Activated T-cell treated with anti-CD3 and anti-CD28 coated beads, Interleukin-2, amount 50 U/mL, for 4 hours (primary cell): ENCODE measurements at regions not wholly inside any gene's neighbourhood (a gene's known extent, or its start where the extent isn't known, plus 50 kb on each side); places are given as distances from the start of the nearest gene placed in this dataset.

ENCODE experiments used
- ATAC-seq, 2 donors: fragments of 200-7000 bp; cut with Tn5 transposase; one replicate each; pipeline ENCODE4 v1.10.0; 2021
- DNase-seq: peaks from one replicate; pipeline ENCODE4 v3.0.0-alpha.2; 2020
- H3K27me3 Mint-ChIP-seq: one replicate; pipeline ENCODE4 v1.8.0; 2021; ENCODE audit warnings: low read depth, mixed read lengths
- H3K36me3 Mint-ChIP-seq: one replicate; pipeline ENCODE4 v1.8.0; 2022; ENCODE audit warnings: mixed read lengths; ENCODE audit not compliant: insufficient read depth
- H3K4me1 Mint-ChIP-seq: one replicate; pipeline ENCODE4 v1.8.0; 2021; ENCODE audit warnings: low read depth, mixed read lengths
- H3K4me3 Mint-ChIP-seq: one replicate; pipeline ENCODE4 v1.8.0; 2021; ENCODE audit warnings: mild to moderate bottlenecking, moderate library complexity, mixed read lengths
- H3K9me3 Mint-ChIP-seq: one replicate; pipeline ENCODE4 v1.8.0; 2021; ENCODE audit warnings: mixed read lengths

GRCh38 chr20:63114693-63115311 is 101.1 kb downstream of the YTHDF1 start:
- H3K36me3 Mint-ChIP-seq: no peaks in the 10 kb centered on the region
- peaks cover 7% of the 10 kb centered on the region for H3K9me3 Mint-ChIP-seq
- DNase-seq (no peak), ATAC-seq (no peak)
- peaks cover 51% of the 10 kb centered on the region for H3K27me3 Mint-ChIP-seq
- no peaks in the 10 kb centered on the region for H3K4me1 Mint-ChIP-seq
- no peak overlapping the region for H3K4me3 Mint-ChIP-seq

DNA sequence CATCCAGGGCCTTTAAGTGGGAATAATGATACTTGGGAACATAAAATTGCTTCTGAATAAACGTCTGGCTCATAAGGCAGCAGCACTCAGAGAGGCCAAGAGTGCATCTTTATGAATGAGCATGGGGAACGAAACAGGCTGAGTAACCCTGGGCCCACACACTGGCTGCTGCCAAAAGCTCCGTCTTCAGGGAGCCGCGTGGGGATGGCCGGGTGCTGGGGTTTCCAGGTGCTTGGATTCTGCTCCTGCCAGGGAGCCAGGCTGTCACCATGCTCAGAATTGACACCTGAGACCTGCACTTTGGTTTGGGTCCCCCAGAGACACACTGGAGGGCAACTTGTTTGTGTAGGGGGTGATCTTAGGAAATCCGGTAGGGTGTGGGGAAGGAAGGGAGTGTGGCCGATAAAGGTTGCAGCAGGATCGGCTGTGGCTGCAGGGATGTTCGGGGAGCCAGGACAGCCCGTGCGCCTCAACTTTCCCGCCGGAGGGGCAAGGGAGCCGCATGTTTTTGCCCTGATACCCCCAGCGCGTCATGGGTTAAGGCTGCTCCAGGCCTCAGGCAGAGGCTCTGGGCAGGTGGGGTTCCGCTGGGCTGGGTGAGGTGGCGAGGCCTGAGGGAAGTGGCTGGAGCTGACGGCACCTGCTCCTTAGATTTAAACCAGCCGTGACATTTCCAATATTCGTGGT is 101.8 kb downstream of the YTHDF1 start:
- no peak for DNase-seq
- no peak for ATAC-seq
- H3K36me3 Mint-ChIP-seq: no peaks in the 10 kb centered on the region
- H3K27me3 Mint-ChIP-seq: peaks cover 51% of the 10 kb centered on the region
- H3K9me3 Mint-ChIP-seq: peaks cover 7% of the 10 kb centered on the region
- no peak overlapping the region for H3K4me3 Mint-ChIP-seq
- H3K4me1 Mint-ChIP-seq: no peaks in the 10 kb centered on the region

- no peaks in the 10 kb centered on the region for H3K36me3 Mint-ChIP-seq
- DNase-seq (no peak), ATAC-seq (no peak)
- peaks cover 37% of the 10 kb centered on the region for H3K27me3 Mint-ChIP-seq
- H3K9me3 Mint-ChIP-seq: peaks cover 14% of the 10 kb centered on the region
- H3K4me3 Mint-ChIP-seq: no peak overlapping the region
- no peaks in the 10 kb centered on the region for H3K4me1 Mint-ChIP-seq
These were observed 103.3 kb downstream of the YTHDF1 start for GRCh38 chr20:63112491-63113219.

- Mint-ChIP-seq H3K27me3 (no peaks in the 10 kb centered on the region), H3K9me3 (peaks cover 14% of the 10 kb centered on the region), H3K36me3 (no peaks in the 10 kb centered on the region), H3K4me1 (no peaks in the 10 kb centered on the region), H3K4me3 (no peak overlapping the region)
- DNase-seq: no peak
- ATAC-seq: no peak
These were observed 101.5 kb upstream of the BHLHE23 start for GRCh38 chr20:63108247-63108646.

GRCh38 chr20:63107449-63108200 is 100.9 kb upstream of the BHLHE23 start:
- DNase-seq (no peak), ATAC-seq (no peak)
- Mint-ChIP-seq H3K27me3 (no peaks in the 10 kb centered on the region), H3K9me3 (peaks cover 14% of the 10 kb centered on the region), H3K4me1 (no peaks in the 10 kb centered on the region), H3K4me3 (no peak overlapping the region), H3K36me3 (no peaks in the 10 kb centered on the region)

DNA sequence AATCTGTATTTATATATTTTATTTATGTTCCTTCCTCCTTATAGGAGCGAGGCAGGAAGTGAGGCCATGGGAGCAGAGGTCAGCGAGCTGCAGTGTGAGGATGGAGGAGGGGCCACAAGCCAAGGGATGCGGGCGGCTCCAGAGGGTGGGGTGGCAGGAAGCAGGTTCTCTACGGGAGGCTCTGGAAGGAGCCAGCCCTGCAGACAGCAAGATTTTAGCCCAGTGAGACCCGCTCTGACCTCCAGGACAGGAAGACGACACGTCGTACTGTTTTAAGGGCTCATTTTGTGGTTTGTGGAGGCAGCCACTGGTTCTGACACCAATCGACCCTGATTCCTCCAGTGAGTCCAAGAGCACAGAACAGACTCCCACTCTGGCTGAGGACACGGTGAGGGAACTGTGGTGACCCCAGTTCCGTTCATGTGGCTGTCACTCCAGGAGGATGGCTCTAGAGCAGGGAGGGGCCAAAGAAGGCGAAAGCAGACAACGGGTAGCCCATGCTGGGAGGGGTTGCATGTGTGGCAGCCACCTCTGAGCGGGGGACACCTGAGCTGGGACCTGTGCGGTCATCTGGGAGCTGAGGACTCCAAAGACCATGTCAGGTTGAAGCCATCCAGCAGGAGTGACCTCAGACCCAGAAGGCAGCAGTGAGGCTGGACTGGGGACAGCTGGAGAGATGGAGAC is 100.1 kb upstream of the BHLHE23 start:
- Mint-ChIP-seq H3K27me3 (no peaks in the 10 kb centered on the region), H3K4me3 (no peak overlapping the region), H3K36me3 (no peaks in the 10 kb centered on the region), H3K9me3 (peaks cover 12% of the 10 kb centered on the region), H3K4me1 (no peaks in the 10 kb centered on the region)
- no peak for DNase-seq
- ATAC-seq: no peak

GRCh38 chr20:63106108-63106764 is 99.5 kb upstream of the BHLHE23 start:
- peaks cover 2% of the 10 kb centered on the region for H3K4me1 Mint-ChIP-seq
- H3K9me3 Mint-ChIP-seq: peaks cover 6% of the 10 kb centered on the region
- DNase-seq: no peak
- no peak overlapping the region for H3K4me3 Mint-ChIP-seq
- H3K36me3 Mint-ChIP-seq: no peaks in the 10 kb centered on the region
- H3K27me3 Mint-ChIP-seq: no peaks in the 10 kb centered on the region
- ATAC-seq: no peak

- no peak for ATAC-seq
- no peak overlapping the region for H3K4me3 Mint-ChIP-seq
These were observed 98.7 kb upstream of the BHLHE23 start for GRCh38 chr20:63105211-63106107.

GRCh38 chr20:63104312-63105181 is 97.8 kb upstream of the BHLHE23 start:
- H3K4me1 Mint-ChIP-seq: peaks cover 2% of the 10 kb centered on the region
- peaks cover 6% of the 10 kb centered on the region for H3K9me3 Mint-ChIP-seq
- H3K27me3 Mint-ChIP-seq: no peaks in the 10 kb centered on the region
- no peak overlapping the region for H3K4me3 Mint-ChIP-seq
- DNase-seq: no peak
- no peaks in the 10 kb centered on the region for H3K36me3 Mint-ChIP-seq
- ATAC-seq: no peak

More at GRCh38 chr20:63105211-63106107, 98.7 kb upstream of the BHLHE23 start:
- Mint-ChIP-seq H3K4me1 (peaks cover 2% of the 10 kb centered on the region), H3K27me3 (no peaks in the 10 kb centered on the region), H3K9me3 (peaks cover 6% of the 10 kb centered on the region), H3K36me3 (no peaks in the 10 kb centered on the region)
- DNase-seq: no peak

- DNase-seq (no peak), ATAC-seq (no peak)
- H3K27me3 Mint-ChIP-seq: no peaks in the 10 kb centered on the region
- H3K4me3 Mint-ChIP-seq: peak overlapping the region; percentile 8
- no peaks in the 10 kb centered on the region for H3K36me3 Mint-ChIP-seq
- H3K9me3 Mint-ChIP-seq: peaks cover 5% of the 10 kb centered on the region
- H3K4me1 Mint-ChIP-seq: peaks cover 2% of the 10 kb centered on the region
These were observed 96.9 kb upstream of the BHLHE23 start for GRCh38 chr20:63103402-63104311.

GRCh38 chr20:63102721-63103375 is 96.1 kb upstream of the BHLHE23 start:
- ATAC-seq: peak; percentile 50 to 55

More at GRCh38 chr20:63102721-63103375, 96.1 kb upstream of the BHLHE23 start:
- H3K4me1 Mint-ChIP-seq: peaks cover 2% of the 10 kb centered on the region
- no peaks in the 10 kb centered on the region for H3K9me3 Mint-ChIP-seq
- H3K4me3 Mint-ChIP-seq: peak overlapping the region; percentile 83
- peak; percentile 65 for DNase-seq
- H3K27me3 Mint-ChIP-seq: no peaks in the 10 kb centered on the region
- no peaks in the 10 kb centered on the region for H3K36me3 Mint-ChIP-seq
